ENCODE measurements at regions not wholly inside any gene's neighbourhood (a gene's known extent, or its start where the extent isn't known, plus 50 kb on each side); places are given as distances from the start of the nearest gene placed in this dataset.

GRCh38 chr4:13912966-13913365 is 285.4 kb upstream of the BOD1L1 start:
- no peak for TF ChIP-seq EZH2 (IDR thresholded peaks at IDR 0.05; ENCODE audit: low read depth, low read length, severe bottlenecking)
- no peak for TF ChIP-seq SIRT6 (IDR thresholded peaks at IDR 0.05; ENCODE audit: low read length)
- TF ChIP-seq RAD21 (IDR thresholded peaks at IDR 0.05 in 1 of 2, conservative IDR thresholded peaks at IDR 0.05 in 1 of 2; ENCODE audit: low read depth in 2 of 2, low read length in 2 of 2): no peak
- no peak for TF ChIP-seq POU5F1 (IDR thresholded peaks at IDR 0.05; ENCODE audit: low read depth, low read length)
- no peak for TF ChIP-seq ZNF274 (IDR thresholded peaks at IDR 0.05; ENCODE audit: borderline replicate concordance, extremely low read depth, low read length)
- TF ChIP-seq SP1 (IDR thresholded peaks at IDR 0.05; ENCODE audit: low read depth, low read length): no peak
- TF ChIP-seq KDM1A (IDR thresholded peaks at IDR 0.05; ENCODE audit: borderline replicate concordance, low read length): no peak
- TF ChIP-seq CEBPB (IDR thresholded peaks at IDR 0.05; ENCODE audit: low read depth, low read length): no peak
- no peak for TF ChIP-seq KDM5A (IDR thresholded peaks at IDR 0.05; ENCODE audit: low read length)
- Histone ChIP-seq H2BK120ac (replicated peaks; ENCODE audit: low read depth, low read length) (no peak overlapping the region), H3K4me1 (replicated peaks in 1 of 4; ENCODE audit: control insufficient read depth in 3 of 4, insufficient read depth in 4 of 4, low read length in 3 of 4) (no peaks in the 10 kb centered on the region), H4K8ac (ENCODE audit: extremely low read depth, insufficient read depth, low read length) (no peak overlapping the region), H3K18ac (ENCODE audit: extremely low read depth, low read length) (no peak overlapping the region), H3K56ac (replicated peaks; ENCODE audit: insufficient read length, low read depth, low read length) (no peak overlapping the region), H2BK15ac (ENCODE audit: low read length) (no peak overlapping the region), H3K27me3 (replicated peaks in 1 of 4; ENCODE audit: control insufficient read depth in 3 of 4, extremely low read depth in 1 of 4, insufficient read depth in 3 of 4, low read length in 3 of 4) (no peaks in the 10 kb centered on the region), H3K27ac (ENCODE audit: low read depth, low read length) (no peak overlapping the region), H3K23me2 (ENCODE audit: low read depth, low read length) (peaks cover 1% of the 10 kb centered on the region; the same call in 1 of the 2 replicates), H2BK5ac (ENCODE audit: low read depth, low read length) (no peak overlapping the region), H3K14ac (ENCODE audit: insufficient read length) (no peak overlapping the region), H4K5ac (ENCODE audit: insufficient read length, low read depth, low read length) (no peak overlapping the region), H3K36me3 (ENCODE audit: control insufficient read depth in 2 of 4, insufficient read depth in 4 of 4, low read length in 3 of 4) (no peaks in the 10 kb centered on the region), H3K23ac (ENCODE audit: insufficient read length) (no peak overlapping the region), H2AK5ac (ENCODE audit: low read depth, low read length) (no peak overlapping the region), H3K4ac (replicated peaks; ENCODE audit: insufficient read length, low read depth, low read length) (no peak overlapping the region), H2BK12ac (ENCODE audit: low read depth, low read length) (no peak overlapping the region), H3K9ac (replicated peaks in 1 of 4; ENCODE audit: extremely low read depth in 1 of 4, low read depth in 3 of 4, low read length in 3 of 4) (no peak overlapping the region), H3K79me2 (ENCODE audit: control insufficient read depth in 1 of 2, insufficient read depth in 2 of 2, low read length in 2 of 2) (no peaks in the 10 kb centered on the region), H3K4me3 (ENCODE audit: extremely low read depth in 1 of 4, insufficient read depth in 2 of 4, low read depth in 3 of 4, low read length in 4 of 4) (no peak overlapping the region), H3K4me2 (ENCODE audit: insufficient read depth in 1 of 2, low read depth in 2 of 2, low read length in 2 of 2) (no peak overlapping the region), H4K91ac (replicated peaks; ENCODE audit: insufficient read length, low read length) (no peak overlapping the region), H3K9me3 (ENCODE audit: insufficient read depth in 2 of 2, low read depth in 1 of 2, low read length in 1 of 2) (no peaks in the 10 kb centered on the region), H4K20me1 (replicated peaks in 1 of 2; ENCODE audit: control insufficient read depth in 1 of 2, insufficient read depth in 2 of 2, low read length in 2 of 2) (no peaks in the 10 kb centered on the region), H2BK20ac (ENCODE audit: low read length) (no peak overlapping the region), H2AFZ (ENCODE audit: low read length) (no peak overlapping the region), H3K79me1 (ENCODE audit: low read depth, low read length) (no peaks in the 10 kb centered on the region)
- CTCF ChIA-PET (ENCODE audit: partially characterized antibody): no interaction called here
- no peak for DNase-seq (ENCODE audit: low read depth in 1 of 2, low spot score in 2 of 2)
- no peak for FAIRE-seq
- POLR2A ChIA-PET (ENCODE audit: partially characterized antibody): no interaction called here

All from H1 (cell line).